ENCODE measurements at regions not wholly inside any gene's neighbourhood (a gene's known extent, or its start where the extent isn't known, plus 50 kb on each side); places are given as distances from the start of the nearest gene placed in this dataset.

GRCh38 chr5:68534956-68535520 lies 319.5 kb downstream of the PIK3R1 start:
- Mint-ChIP-seq H3K4me1 (ENCODE audit: low read depth) (no peaks in the 10 kb centered on the region), H3K27ac (no peak overlapping the region), H3K9me3 (peaks cover 0 to 1% of the 10 kb centered on the region in 2 donors), H3K27me3 (ENCODE audit: low read depth) (peaks cover 57% of the 10 kb centered on the region), H3K4me3 (no peak overlapping the region), H3K36me3 (ENCODE audit: insufficient read depth in 2 of 2) (no peaks in the 10 kb centered on the region)
- no peak for DNase-seq
- no peak for ATAC-seq (replicated peaks in 1 of 2)

GRCh38 chr5:68538814-68539420 lies 323.4 kb downstream of the PIK3R1 start:
- Mint-ChIP-seq H3K4me3 (no peak overlapping the region), H3K27ac (no peak overlapping the region), H3K9me3 (no peaks in the 10 kb centered on the region), H3K4me1 (ENCODE audit: low read depth) (no peaks in the 10 kb centered on the region), H3K36me3 (ENCODE audit: insufficient read depth in 2 of 2) (no peaks in the 10 kb centered on the region), H3K27me3 (ENCODE audit: low read depth) (peaks cover 52% of the 10 kb centered on the region)
- DNase-seq (no peak), ATAC-seq (replicated peaks in 1 of 2) (no peak)

GRCh38 chr5:68540798-68541590 lies 325.4 kb downstream of the PIK3R1 start:
- peaks cover 36% of the 10 kb centered on the region for H3K27me3 Mint-ChIP-seq (ENCODE audit: low read depth)
- no peaks in the 10 kb centered on the region for H3K9me3 Mint-ChIP-seq
- H3K4me3 Mint-ChIP-seq = no peak overlapping the region
- ATAC-seq (replicated peaks in 1 of 2) = no peak
- H3K36me3 Mint-ChIP-seq (ENCODE audit: insufficient read depth in 2 of 2) = no peaks in the 10 kb centered on the region
- DNase-seq = no peak
- no peak overlapping the region for H3K27ac Mint-ChIP-seq
- H3K4me1 Mint-ChIP-seq (ENCODE audit: low read depth) = no peaks in the 10 kb centered on the region

GRCh38 chr5:68542207-68542606 lies 326.7 kb downstream of the PIK3R1 start:
- Mint-ChIP-seq H3K4me3 (no peak overlapping the region), H3K9me3 (no peaks in the 10 kb centered on the region), H3K27me3 (ENCODE audit: low read depth) (peaks cover 36% of the 10 kb centered on the region), H3K4me1 (ENCODE audit: low read depth) (no peaks in the 10 kb centered on the region), H3K36me3 (ENCODE audit: insufficient read depth in 2 of 2) (no peaks in the 10 kb centered on the region), H3K27ac (no peak overlapping the region)
- ATAC-seq (replicated peaks in 1 of 2) = no peak
- DNase-seq = no peak

GRCh38 chr5:68543212-68543611 lies 327.7 kb downstream of the PIK3R1 start:
- Mint-ChIP-seq H3K36me3 (ENCODE audit: insufficient read depth in 2 of 2) (no peaks in the 10 kb centered on the region), H3K9me3 (no peaks in the 10 kb centered on the region), H3K4me3 (no peak overlapping the region), H3K27ac (no peak overlapping the region), H3K4me1 (ENCODE audit: low read depth) (no peaks in the 10 kb centered on the region), H3K27me3 (ENCODE audit: low read depth) (peaks cover 30% of the 10 kb centered on the region)
- DNase-seq = no peak
- no peak for ATAC-seq (replicated peaks in 1 of 2)

GRCh38 chr5:68544091-68544647 lies 328.6 kb downstream of the PIK3R1 start:
- no peak overlapping the region for H3K4me3 Mint-ChIP-seq
- H3K27me3 Mint-ChIP-seq (ENCODE audit: low read depth) = peaks cover 21% of the 10 kb centered on the region
- no peaks in the 10 kb centered on the region for H3K9me3 Mint-ChIP-seq
- no peaks in the 10 kb centered on the region for H3K4me1 Mint-ChIP-seq (ENCODE audit: low read depth)
- no peak overlapping the region for H3K27ac Mint-ChIP-seq
- no peaks in the 10 kb centered on the region for H3K36me3 Mint-ChIP-seq (ENCODE audit: insufficient read depth in 2 of 2)
- ATAC-seq (replicated peaks in 1 of 2) = no peak
- DNase-seq = no peak

GRCh38 chr5:68544648-68545552 lies 329.3 kb downstream of the PIK3R1 start:
- no peaks in the 10 kb centered on the region for H3K36me3 Mint-ChIP-seq (ENCODE audit: insufficient read depth in 2 of 2)
- H3K27ac Mint-ChIP-seq = no peak overlapping the region
- peaks cover 13% of the 10 kb centered on the region for H3K27me3 Mint-ChIP-seq (ENCODE audit: low read depth)
- DNase-seq (no peak), ATAC-seq (replicated peaks in 1 of 2) (no peak)
- H3K4me3 Mint-ChIP-seq = no peak overlapping the region
- H3K4me1 Mint-ChIP-seq (ENCODE audit: low read depth) = no peaks in the 10 kb centered on the region
- H3K9me3 Mint-ChIP-seq = no peaks in the 10 kb centered on the region

- Mint-ChIP-seq H3K27me3 (ENCODE audit: low read depth) (peaks cover 7% of the 10 kb centered on the region), H3K9me3 (no peaks in the 10 kb centered on the region), H3K4me1 (ENCODE audit: low read depth) (no peaks in the 10 kb centered on the region), H3K27ac (no peak overlapping the region), H3K36me3 (ENCODE audit: insufficient read depth in 2 of 2) (no peaks in the 10 kb centered on the region), H3K4me3 (no peak overlapping the region)
- DNase-seq = no peak
- no peak for ATAC-seq (replicated peaks in 1 of 2)
Measured at GRCh38 chr5:68545636-68546295, 330.2 kb downstream of the PIK3R1 start.

DNA sequence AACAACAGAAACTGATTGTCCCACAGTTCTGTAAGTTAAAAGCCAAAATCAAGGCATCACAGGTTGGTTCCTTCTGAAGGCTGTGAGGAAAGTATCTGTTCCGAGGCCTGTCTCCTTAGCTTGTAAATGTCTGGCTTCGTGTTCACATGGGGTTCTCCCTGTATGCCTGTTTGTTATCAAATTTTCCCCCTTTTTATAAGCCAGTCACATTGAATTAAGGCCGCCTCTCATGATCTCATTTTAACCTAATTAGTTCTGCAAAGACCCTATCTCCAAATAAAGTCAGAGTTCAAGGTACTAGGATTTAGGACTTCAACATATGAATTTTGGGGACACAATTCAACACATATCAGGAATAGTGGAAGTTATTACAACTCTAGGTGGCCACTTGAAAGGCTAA lies 331.5 kb downstream of the PIK3R1 start:
- H3K4me1 Mint-ChIP-seq (ENCODE audit: low read depth) = no peaks in the 10 kb centered on the region
- DNase-seq (no peak), ATAC-seq (replicated peaks in 1 of 2) (no peak)
- no peaks in the 10 kb centered on the region for H3K27me3 Mint-ChIP-seq (ENCODE audit: low read depth)
- H3K9me3 Mint-ChIP-seq = no peaks in the 10 kb centered on the region
- no peak overlapping the region for H3K27ac Mint-ChIP-seq
- no peak overlapping the region for H3K4me3 Mint-ChIP-seq
- no peaks in the 10 kb centered on the region for H3K36me3 Mint-ChIP-seq (ENCODE audit: insufficient read depth in 2 of 2)

- DNase-seq (no peak), ATAC-seq (replicated peaks in 1 of 2) (no peak)
- Mint-ChIP-seq H3K9me3 (peaks cover 0 to 2% of the 10 kb centered on the region in 2 donors), H3K27me3 (ENCODE audit: low read depth) (no peaks in the 10 kb centered on the region), H3K4me3 (no peak overlapping the region), H3K36me3 (ENCODE audit: insufficient read depth in 2 of 2) (no peaks in the 10 kb centered on the region), H3K4me1 (ENCODE audit: low read depth) (no peaks in the 10 kb centered on the region), H3K27ac (no peak overlapping the region)
Measured at GRCh38 chr5:68547622-68548021, 332.1 kb downstream of the PIK3R1 start.

- H3K9me3 Mint-ChIP-seq = peaks cover 0 to 2% of the 10 kb centered on the region in 2 donors
- ATAC-seq (replicated peaks in 1 of 2) (no peak), DNase-seq (no peak)
- no peak overlapping the region for H3K4me3 Mint-ChIP-seq
- H3K27ac Mint-ChIP-seq = no peak overlapping the region
- no peaks in the 10 kb centered on the region for H3K27me3 Mint-ChIP-seq (ENCODE audit: low read depth)
- no peaks in the 10 kb centered on the region for H3K36me3 Mint-ChIP-seq (ENCODE audit: insufficient read depth in 2 of 2)
- H3K4me1 Mint-ChIP-seq (ENCODE audit: low read depth) = no peaks in the 10 kb centered on the region
Measured at GRCh38 chr5:68548959-68549676, 333.6 kb downstream of the PIK3R1 start.

- Mint-ChIP-seq H3K4me3 (no peak overlapping the region), H3K36me3 (ENCODE audit: insufficient read depth in 2 of 2) (no peaks in the 10 kb centered on the region), H3K9me3 (peaks cover 0 to 2% of the 10 kb centered on the region in 2 donors), H3K4me1 (ENCODE audit: low read depth) (no peaks in the 10 kb centered on the region), H3K27me3 (ENCODE audit: low read depth) (no peaks in the 10 kb centered on the region), H3K27ac (no peak overlapping the region)
- DNase-seq (no peak), ATAC-seq (replicated peaks in 1 of 2) (no peak)
Measured at GRCh38 chr5:68550015-68550414, 334.5 kb downstream of the PIK3R1 start.
